DOHH2 (cell line): ENCODE measurements at regions not wholly inside any gene's neighbourhood (a gene's known extent, or its start where the extent isn't known, plus 50 kb on each side); places are given as distances from the start of the nearest gene placed in this dataset.

Experiments used
- EZH2phosphoT487 ChIP-seq: fragments of 200-600 bp; sonication (generic); IDR thresholded peaks from 2 replicates; pipeline ENCODE4 v1.6.1; 2017; ENCODE audit warnings: borderline replicate concordance, mild to moderate bottlenecking, antibody characterized with exemption, low read length, moderate library complexity, mixed read lengths
- TF ChIP-seq, protein P1 (sequence below): fragments of 200-600 bp; sonication (generic); IDR thresholded peaks from one replicate; pipeline ENCODE4 v1.5.1; 2014; ENCODE audit warnings: antibody characterized with exemption, mild to moderate bottlenecking, low read depth, low read length; ENCODE audit not compliant: poor library complexity, severe bottlenecking

DNA sequence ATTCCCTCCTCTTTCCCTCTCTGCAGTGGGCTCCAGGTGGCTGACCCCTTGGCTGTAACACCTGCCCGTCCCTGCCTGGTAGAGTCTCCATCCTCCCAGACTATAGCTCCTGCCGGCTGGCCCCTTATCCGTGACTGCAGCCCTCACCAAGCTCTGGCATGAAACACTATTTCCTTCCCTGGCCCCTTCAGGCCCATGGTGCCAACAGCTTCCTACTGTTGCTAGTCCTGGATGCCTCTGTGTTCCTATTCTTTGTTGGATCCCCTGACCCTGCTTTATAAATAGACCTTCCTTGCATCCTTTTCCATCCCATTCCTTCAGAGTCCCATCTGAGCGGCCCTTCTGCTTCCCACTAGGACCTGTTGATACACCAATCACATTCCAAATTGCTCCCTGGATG, 195.0 kb downstream of the ZNF326 start:
- TF ChIP-seq, protein P1, sequence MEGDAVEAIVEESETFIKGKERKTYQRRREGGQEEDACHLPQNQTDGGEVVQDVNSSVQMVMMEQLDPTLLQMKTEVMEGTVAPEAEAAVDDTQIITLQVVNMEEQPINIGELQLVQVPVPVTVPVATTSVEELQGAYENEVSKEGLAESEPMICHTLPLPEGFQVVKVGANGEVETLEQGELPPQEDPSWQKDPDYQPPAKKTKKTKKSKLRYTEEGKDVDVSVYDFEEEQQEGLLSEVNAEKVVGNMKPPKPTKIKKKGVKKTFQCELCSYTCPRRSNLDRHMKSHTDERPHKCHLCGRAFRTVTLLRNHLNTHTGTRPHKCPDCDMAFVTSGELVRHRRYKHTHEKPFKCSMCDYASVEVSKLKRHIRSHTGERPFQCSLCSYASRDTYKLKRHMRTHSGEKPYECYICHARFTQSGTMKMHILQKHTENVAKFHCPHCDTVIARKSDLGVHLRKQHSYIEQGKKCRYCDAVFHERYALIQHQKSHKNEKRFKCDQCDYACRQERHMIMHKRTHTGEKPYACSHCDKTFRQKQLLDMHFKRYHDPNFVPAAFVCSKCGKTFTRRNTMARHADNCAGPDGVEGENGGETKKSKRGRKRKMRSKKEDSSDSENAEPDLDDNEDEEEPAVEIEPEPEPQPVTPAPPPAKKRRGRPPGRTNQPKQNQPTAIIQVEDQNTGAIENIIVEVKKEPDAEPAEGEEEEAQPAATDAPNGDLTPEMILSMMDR: no peak
- TF ChIP-seq EZH2phosphoT487: no peak
